Stimulated activated CD4-positive, alpha-beta T cell treated with anti-CD3 and anti-CD28 coated beads, Interleukin-4, amount 100 ng/mL, for 24 hours (primary cell): ENCODE measurements at regions not wholly inside any gene's neighbourhood (a gene's known extent, or its start where the extent isn't known, plus 50 kb on each side); places are given as distances from the start of the nearest gene placed in this dataset.

Source experiments
- DNase-seq: peaks from one replicate; pipeline ENCODE4 v3.0.0-alpha.2; 2020

DNA sequence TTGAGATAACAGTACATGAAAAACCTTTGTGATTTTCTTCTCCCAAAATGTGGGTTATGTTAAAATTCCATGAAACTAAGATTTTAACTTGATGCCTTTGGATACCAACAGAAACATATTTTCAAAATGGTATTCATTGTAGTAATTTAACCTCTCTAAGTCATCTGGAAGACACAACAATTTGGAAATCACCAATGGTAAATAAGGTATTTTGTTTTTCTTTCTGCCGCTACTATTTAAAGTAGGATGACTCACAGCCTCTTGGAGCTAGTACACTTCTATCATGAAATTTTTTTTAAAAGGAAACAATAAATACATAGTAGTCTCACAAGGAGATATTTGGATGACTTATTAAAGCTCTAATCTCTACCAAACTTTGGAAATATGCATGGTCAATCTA is 291.6 kb upstream of the VEPH1 start:
- no peak for DNase-seq

DNA sequence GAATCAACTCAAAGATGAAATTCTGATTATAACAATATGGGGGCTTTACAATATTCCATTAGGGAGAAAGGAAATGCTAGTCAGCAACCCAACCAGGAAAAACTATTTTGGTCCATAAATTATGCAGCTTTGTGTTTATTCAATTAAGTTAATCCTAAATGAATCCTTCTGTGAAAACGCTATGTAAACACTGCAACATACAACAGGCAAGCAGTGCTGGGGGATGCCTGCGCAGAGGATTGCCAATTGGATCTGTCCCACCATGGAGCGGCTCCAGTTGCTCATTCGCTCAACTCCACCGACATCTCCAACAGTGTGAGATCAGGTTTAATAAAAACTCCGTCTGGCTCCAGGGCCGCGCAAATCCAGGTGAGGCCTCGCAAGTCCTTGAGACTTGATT is 290.5 kb upstream of the VEPH1 start:
- DNase-seq: no peak

DNA sequence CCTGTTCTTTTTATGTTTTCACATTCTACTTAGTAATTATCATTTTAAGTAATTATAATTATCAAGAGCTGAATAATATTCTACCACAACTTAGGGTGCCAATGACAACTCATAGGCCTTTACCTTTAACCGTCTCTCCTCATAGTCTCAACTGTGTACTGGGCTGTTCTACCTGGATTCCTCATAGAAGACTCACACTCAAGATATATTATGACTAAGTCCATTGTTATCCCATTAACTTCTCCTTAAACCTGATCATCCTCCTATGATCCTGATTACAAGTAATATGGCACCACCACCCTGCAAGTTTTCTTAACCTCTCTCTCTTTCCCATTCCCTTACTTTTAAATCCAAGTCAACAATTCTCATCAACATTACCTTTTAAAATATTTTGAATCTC is 285.9 kb upstream of the VEPH1 start:
- DNase-seq: no peak

DNA sequence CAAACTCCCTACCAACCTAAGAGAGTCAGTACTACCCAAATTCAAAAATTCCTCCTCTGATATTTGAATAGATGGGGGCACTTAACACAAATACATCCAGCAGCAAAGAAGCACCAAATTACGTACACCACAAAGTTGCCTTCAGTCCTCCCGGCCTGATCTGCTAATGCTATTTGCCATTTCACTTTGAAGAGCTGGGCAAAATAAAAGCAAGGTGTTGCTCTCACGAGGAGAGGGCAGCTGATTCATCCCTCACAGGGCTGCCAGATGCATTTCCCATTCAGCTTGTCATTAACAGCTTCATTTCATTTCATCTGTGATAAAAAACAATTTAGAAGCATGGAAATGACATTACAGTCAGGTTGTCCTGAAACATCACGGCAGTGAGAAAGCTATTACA is 283.4 kb upstream of the VEPH1 start:
- no peak for DNase-seq

DNA sequence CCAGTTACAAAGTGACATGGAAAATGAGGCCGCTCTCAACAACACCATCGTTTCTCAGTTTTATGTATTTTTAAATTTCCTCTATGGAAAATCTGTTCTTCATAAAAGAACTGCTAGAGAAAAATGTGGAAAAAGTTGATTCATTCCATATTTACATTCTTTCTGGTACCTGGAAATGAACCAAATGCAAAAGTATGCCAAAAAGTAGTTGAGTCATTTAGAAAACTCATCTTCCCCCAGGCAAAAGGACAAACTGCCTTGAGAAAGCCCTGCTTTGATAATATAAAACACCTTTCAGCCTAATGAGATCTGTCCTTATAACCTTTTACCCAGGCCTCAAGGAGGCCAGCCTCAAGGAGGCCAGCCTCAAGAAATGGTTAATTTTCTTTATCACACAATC is 283.0 kb upstream of the VEPH1 start:
- DNase-seq: no peak

DNA sequence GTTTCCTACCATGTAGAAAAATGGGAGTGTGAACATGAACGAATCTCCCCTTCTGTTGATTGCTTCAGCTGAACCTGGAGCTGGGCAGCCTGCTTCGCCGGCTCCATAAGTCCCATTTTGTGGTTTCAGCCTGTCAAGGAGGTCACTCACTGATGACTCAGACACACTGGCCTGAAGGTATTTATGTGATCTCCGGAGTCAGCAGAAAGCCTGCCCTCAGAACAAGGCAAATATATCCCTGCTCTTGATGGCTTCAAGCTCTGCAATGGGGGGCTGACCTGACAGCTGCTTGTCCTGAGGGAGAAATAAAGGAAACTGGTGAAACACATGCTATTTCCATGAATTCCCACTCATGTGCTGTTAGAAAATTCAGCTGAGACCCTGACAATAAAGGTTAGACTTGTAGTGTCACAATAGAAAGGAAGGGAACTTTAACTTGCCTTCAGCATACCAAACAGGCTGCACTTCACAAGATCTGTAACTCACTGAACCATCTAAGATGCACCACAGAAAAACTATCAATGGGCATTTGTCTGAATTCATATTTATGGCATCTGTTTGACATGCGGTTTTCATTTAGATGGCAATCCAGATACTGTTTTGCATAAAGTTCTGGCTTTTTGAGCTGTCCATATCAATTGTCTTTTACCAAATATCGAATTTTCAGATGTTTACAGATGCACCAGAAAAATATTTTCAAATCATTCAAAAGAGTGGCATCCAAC is 282.0 kb upstream of the VEPH1 start:
- no peak for DNase-seq

DNA sequence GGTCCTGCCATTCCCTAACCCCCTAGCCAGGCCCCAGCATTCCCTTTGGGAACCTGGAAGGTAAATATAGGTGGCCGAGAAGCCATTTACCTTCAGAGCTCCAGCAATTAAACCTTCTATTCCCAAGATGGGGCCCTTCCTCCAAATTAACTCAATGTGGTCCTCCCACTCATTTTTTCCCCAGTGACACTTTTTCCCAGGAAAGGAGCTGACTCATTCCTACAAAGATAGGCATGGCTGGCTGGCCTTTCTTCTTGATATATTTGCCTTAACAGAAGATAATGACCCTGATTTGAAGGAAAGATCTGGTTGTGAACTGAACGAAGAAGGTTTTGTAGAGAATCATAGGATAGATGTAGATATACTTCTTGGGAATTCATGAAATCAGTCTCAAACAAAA is 279.0 kb upstream of the VEPH1 start:
- no peak for DNase-seq

DNA sequence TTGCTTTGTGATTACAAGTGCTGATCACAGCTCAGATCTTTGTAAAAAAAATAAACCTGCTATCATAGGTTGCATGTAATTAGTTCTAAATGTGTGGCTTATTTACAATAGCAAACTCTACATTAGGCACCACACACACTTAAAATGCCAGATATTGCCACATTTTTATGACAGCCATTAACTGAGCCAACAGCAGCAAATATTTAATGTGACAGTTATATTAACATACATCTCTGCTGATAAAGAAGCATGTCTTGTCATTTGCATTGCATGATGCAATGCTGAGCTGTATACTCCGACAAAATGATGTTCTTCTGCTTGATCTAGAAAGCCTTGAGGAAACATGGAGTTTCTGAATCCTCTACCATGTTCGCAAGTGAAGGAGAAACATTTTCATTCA is 273.6 kb upstream of the VEPH1 start:
- DNase-seq: no peak

DNA sequence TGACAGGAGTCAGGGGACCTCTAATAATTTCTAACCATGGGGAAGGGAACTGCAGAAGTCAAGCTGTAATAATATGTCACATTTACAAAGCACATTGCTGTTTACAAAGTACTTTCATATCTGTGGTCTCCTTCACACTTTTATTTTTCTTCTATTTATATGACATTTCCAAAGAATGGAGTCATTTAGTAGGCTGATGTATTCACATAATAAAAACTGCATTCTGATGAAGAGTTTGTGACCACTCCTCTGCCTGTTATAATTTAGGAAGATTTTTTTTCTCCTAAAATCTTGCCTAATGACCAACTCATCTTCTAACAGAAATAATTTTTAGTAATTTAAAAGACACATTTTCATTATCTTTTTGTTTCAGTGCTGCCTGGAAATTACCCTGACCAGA is 272.2 kb upstream of the VEPH1 start:
- DNase-seq: no peak

DNA sequence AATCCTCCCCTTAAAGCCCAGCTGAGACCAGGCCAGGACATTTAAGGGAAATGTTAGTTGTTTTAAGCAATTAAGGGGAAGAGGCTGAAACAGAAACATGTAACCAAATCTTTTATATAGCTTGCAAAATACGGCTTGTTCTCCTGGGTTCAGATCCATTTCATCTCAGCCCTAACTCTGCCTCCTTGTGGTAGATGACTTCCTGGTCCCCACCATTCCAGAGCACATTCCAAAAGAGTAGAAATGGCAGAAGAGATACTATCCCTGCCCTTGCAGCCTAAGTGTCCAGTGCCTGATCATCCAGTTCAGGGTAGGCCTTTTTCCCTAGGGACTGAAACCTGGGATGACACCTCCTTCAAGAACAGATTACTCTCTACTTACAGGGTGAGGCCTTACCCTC is 266.2 kb upstream of the VEPH1 start:
- DNase-seq: no peak

DNA sequence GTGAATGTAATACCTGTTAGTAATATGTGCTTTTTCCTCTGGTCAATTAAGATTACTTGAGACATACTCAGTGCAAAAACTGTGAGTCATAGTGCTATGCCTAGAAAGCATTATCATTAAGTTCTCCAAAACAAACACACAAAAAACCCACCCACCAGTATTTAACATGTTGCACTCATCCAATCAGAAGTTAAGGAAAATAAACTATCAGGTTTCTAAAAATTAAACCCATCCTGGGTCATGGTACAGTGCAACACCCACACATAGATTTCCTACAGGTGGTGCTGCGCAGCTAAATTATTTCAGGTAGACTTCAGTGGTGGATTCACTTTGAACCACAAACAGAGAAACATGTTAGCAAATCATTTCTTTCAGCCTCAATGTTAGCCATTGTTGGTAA is 264.4 kb upstream of the VEPH1 start:
- DNase-seq: no peak

DNA sequence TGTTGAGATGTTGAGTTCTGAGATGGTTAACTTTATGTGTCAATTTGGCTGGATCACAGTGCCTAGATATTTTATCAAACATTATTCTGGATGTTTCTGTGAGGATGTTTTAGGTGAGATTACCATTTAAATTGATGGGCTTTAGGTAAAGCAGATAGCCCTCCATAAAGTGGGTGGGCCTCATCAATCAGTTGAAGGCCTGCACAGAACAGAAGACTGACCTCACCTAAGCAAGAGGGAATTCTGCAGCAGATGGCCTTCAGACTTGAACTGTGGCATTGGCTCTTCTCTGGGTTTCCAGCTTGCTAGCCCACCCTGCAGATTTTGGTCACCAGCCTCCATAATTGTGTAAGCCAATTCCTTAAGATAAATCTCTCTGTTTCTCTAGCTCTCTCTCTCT is 260.4 kb upstream of the VEPH1 start:
- no peak for DNase-seq

DNA sequence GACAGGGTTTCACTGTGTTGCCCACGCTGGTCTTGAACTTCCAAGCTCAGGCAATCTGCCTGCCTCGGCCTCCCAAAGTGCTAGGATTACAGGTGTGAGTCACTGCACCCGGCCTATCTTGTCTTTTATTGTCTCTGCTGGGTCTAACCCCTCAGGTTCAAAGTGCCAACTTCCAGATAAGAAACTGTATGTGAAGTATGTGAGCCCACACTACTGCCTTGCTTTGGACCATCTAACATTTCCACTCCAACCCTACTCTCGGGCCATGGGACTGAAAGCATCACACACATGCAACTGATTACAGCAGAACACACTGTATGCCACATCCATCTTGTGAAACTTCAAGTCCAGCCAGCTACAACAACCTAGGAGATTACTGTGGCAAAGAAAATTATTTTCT is 256.1 kb upstream of the VEPH1 start:
- DNase-seq: no peak

DNA sequence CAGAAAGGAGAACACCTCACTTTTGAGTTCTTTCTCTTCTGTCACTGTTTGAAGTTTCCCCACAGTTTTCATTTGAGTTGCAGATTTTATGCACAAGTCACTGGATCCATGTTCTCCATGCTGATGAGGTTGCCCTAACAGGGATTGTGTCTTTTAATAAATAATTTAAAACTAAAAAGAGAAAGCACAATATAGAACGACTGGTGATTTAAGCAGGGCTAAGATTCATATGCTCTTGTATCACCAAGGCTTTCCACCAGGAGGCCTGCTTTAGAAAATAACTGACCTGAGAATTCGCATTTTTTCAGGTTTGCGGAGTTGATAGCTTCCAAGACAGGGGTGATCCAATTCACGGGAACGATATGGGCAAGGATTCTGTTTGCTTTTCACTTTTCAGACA is 252.0 kb upstream of the VEPH1 start:
- DNase-seq: no peak

DNA sequence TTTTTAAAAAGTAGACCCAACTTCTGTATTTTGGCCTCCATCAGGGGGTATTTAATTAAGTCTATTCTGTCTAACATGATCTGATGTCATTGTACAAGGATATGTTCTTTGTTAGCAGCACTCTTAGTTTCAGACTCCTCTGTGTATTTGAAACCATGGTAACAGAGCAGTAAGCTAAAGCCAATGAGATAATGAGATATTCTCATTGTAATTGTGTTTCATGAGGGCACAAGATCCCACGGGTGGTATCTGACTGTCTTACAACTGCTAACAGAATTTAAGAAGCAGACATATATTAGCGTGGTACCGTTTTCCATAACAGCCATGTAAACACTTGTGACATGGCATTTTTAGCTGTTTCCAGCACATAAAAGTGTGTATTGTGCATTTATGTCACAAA is 251.2 kb upstream of the VEPH1 start:
- DNase-seq: no peak

DNA sequence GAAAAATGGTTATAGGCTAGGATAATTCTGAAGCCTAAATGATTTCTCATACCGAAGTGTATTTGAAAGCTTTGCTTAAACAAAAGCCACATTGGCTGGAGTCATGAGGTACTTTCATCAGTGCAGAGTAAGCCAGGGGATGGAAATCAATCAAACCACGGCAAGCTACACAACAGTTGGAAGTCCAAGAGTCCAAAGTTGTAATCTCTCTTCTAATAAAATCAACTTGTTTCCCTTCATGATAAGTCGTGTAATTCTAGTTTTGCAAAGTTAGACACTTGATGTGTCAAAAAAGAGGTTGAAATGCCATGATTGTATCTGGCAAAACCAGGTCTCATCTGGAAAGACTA is 250.5 kb upstream of the VEPH1 start:
- DNase-seq: no peak

DNA sequence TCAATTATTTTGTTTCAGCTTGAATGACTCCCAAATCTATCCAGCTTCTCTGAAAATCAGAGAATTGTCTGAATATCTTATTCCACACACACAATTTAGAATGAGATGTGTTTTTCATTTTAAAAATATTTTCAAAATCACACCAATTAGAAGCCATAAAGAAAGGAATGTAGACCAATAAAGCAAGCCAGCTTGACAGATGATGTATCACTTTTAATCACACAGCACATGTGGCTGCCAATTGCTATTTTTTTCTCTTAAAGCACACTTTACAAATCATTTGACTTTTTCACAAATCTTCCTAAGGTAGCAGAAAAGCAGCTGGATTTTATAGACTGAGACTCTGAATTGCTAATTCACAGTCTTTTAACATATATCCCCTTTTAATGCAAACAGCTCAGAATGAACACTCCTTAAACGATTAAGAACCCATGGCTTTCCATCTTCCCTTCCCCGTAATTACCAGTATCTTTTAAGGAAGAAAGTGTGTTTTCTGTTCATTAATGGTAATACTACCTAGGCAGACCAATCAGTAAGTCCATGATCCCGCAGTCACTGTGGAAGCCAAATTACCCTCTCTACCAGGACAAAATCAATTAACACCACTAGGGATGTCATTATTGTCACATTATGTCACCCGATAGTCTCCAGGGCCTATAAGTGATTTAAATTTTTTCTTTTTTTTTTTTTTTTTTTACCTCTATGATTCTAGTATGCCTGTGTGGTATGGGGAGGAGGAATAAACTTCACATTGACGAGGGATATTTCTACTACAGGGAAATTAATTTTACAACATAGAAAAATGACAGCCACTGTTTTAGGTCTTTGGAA is 250.0 kb upstream of the VEPH1 start:
- no peak for DNase-seq

DNA sequence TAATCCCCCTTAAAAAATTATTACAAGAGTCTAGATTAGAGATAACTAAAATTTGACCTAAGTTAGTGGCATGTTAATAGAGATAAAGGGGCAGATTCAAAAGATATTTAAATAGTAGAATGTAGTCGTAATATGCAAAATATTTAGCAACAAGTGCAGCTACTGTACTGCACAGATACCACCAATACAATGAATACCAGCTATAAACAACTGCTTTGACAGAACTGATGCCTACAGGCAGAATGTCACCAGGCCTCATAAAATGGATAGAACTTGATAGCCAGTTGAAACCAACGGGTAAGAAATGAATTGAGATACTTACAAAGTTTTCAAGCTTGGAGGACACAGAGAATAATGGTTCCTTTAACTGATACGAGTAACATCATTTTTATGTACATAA is 249.3 kb upstream of the VEPH1 start:
- DNase-seq: no peak

DNA sequence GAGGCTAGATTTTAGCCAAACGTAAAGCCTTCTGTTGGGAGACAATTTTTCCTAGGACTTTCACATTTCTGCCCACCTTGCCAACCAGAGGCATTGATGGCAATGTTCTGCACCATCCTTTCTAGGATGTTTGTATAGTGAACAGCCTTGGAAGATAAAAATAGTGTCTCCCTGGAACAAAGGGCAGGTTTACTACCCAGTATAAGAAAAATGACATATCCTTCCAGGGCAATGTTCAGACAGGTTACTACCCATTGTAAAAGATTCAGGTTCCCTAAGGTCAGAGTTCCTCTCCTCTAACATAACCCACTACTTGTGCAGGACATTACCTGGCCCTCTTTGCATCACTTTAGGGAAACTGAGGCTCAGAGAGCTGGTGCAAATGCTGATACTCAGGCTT is 248.2 kb upstream of the VEPH1 start:
- no peak for DNase-seq

DNA sequence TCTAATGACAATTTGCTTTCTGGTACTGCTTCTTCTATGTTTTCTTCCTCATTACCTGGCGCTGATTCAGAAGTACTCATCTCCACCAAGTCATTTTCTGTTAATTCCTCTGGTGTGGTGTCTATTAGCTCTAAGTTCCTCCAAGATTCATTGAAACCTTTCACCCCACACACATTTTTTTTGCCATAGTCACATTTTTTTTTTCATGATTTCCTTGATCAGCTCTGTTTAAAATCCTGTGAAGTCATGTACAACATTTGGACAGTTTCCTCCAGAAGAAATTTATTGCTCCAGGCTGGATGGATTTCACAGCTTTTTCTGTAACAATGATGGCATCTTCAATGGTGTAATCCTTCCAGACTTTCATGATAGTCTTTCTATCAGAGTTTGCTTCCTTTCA is 243.2 kb upstream of the VEPH1 start:
- DNase-seq: no peak

DNA sequence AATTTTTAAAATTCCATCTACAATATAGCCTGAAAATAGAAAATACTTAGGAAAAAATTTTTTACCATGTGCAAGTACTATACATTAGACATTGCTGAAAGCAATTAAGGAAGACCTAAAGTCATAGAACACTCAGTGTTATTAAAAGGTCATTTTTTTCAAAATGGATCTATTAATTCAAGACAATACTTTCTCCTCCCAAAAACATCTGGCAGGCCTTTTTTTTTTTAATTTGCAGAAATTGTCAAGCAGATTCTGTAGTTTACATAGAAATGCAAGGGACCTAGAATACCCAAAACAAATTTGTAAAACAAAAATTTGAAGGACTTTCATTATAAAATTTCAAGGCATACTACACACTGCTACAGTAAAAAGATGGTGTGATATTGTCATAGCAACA is 238.4 kb upstream of the VEPH1 start:
- no peak for DNase-seq

DNA sequence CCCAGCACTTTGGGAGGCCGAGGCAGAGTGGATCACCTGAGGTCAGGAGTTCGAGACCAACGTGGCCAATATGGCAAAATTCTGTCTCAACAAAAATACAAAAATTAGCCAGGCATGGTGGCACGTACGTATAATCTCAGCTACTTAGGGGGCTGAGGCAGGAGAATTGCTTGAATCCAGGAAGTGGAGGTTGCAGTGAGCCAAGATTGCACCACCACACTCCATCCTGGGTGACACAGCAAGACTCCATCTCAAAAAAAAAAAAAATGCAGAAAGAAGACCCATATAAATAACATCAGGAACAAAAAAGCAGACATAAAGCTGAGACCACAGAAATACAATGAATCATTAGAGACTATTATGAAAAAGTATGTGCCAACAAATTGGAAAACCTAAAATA is 235.2 kb upstream of the VEPH1 start:
- DNase-seq: no peak

DNA sequence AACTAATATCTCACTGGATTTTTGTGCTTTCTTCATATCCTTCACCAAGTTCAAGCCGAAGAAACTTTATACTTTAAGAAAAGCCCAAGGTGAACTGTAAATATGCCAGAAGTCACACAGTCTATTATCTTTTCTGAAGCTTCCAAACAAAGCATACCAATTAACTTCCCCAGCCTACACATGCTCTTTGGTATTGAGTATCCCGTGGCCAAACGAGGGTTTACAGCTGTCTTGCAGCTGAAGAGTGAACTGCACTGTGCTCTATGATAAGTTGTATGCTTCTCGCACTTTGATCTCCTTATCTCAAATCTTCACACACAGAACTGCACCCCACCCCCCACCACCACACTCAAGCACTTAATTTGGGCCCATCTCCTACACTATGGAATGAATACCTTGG is 215.6 kb upstream of the VEPH1 start:
- DNase-seq: no peak

DNA sequence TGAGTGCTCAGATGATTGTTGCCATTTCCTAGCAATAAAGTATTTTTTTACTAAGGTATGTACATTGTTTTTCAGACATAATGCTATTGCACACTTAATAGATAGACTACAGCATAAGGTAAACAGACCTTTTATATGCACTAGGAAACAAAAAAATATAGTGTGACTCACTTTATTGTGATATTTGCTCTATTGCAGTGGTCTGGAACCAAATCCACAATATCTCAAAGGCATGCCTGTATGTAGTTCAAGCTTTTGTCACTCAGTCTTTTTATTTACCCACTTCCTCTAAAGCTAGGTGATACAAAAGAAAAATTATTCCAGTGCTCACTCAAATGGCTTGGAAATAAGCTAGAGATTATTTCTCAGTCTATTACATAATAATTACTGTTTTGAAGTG is 209.9 kb upstream of the VEPH1 start:
- no peak for DNase-seq

DNA sequence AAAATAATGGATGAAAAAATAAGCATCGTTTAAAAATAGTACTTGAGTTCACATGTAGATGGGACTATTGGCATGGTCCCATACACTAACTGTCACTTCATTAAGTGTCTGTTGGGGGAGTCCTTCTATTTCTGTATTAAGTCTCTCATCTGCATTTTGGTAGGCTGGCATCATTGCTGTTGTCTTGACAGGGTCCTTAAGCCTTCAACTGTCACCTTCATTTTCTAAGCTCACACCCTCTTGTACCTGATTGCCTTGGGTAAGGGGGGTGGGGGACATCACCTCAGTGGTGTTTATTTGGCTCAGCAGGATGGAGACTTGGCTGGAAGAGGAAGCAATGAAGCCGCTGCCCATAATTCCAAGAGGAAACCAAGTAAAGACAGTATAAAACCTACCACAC is 202.0 kb upstream of the VEPH1 start:
- DNase-seq: no peak
